ENCODE measurements at regions not wholly inside any gene's neighbourhood (a gene's known extent, or its start where the extent isn't known, plus 50 kb on each side); places are given as distances from the start of the nearest gene placed in this dataset.

DNA sequence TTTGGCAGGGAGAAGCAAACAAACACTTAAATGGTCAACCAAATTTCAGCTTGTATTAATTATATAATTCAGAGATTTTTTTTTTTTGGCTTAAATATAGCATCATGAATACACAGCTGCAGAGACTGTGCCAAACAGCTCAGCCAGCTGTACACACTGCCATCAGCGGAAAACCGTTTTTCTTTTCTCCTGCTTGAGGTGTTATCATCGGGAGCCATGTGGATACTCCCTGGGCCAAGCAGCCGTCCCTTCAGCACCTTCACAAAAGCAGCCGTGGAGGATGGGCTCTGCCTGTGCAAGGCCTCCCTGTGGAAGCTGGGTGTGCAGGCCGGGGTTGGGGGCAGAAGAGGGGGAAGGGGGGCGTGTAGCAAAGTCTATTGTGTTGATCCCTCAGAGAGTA, 85.0 kb downstream of the NUF2 start:
- ATAC-seq (no peak), DNase-seq (no peak)
- CTCF ChIA-PET = no interaction called here
- Mint-ChIP-seq H3K27me3 (ENCODE audit: low read depth) (peaks cover 3% of the 10 kb centered on the region), H3K9me3 (ENCODE audit: insufficient read depth) (no peaks in the 10 kb centered on the region), H3K4me1 (ENCODE audit: low read depth) (peaks cover 4% of the 10 kb centered on the region), H3K4me3 (no peak overlapping the region), H3K27ac (no peak overlapping the region), H3K36me3 (ENCODE audit: low read depth) (no peaks in the 10 kb centered on the region)
- POLR2A ChIA-PET = no interaction called here

DNA sequence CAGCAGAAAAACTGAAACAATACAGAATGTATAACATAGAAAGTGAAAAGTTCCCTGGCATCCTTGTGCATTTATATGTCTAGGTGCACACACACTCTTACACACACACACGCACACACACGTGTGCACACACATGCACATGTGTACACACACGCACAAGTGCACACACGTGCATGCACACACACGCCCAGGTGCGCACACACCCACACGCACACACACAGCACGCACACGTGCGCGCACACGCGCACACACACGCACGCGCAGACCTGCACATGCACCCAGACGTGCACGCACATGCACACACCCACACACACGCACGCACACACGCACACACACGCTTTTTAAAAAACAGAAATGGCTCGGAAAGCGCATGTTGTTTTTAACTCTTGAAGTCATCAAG, 86.5 kb downstream of the NUF2 start:
- ChIA-PET CTCF (no interaction called here), POLR2A (no interaction called here)
- no peak overlapping the region for H3K4me3 Mint-ChIP-seq
- H3K4me1 Mint-ChIP-seq (ENCODE audit: low read depth) = peaks cover 4% of the 10 kb centered on the region
- DNase-seq (no peak), ATAC-seq (no peak)
- no peaks in the 10 kb centered on the region for H3K9me3 Mint-ChIP-seq (ENCODE audit: insufficient read depth)
- H3K27me3 Mint-ChIP-seq (ENCODE audit: low read depth) = peaks cover 3% of the 10 kb centered on the region
- no peaks in the 10 kb centered on the region for H3K36me3 Mint-ChIP-seq (ENCODE audit: low read depth)
- no peak overlapping the region for H3K27ac Mint-ChIP-seq

DNA sequence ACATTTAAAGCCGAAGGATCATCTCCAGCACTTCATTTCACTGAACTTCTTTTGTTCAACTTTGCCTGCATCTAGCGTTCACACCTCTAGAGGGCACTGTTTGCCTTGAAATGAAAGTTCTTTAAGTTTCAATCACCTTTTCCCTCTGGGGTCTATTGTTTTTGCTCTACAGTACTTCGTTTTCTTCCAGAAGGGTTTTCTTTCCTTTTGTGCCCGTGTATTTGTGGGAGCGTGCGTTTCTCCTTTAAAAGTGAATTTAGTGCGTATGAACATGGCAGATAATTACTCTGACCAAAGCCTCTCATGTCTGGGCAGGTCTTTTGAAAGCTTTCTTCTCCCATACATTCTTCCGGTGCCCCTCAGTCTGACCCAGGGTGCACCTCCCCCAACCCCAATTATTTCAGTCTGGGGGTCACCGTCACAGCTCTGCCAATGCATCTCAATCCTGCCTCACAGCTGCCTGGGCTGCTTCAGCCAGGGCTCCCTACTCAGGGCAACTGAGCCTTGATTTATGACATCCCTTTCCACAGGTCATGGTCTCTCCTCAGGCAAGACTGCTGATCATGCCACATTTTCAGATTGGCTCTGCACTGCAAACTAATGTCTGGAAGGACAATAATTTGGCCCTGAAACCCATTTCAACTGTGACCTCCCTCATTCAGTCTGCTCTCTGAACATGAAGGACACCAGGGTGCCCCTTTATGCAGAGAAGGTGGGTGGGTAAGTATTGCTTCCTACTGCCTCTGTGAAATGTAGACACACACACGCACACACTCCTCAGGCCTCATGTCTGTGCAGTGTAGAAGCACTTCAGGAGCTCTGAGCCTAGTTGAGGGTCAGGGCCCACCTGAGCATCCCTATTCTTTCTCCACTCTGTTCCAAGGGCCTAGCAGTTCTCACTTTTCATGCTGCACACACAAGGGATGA, 88.6 kb downstream of the NUF2 start:
- ATAC-seq = no peak
- ChIA-PET CTCF (interaction anchor here (0.9 to 1.4 kb wide), 3 partner anchors 12 to 1378 kb away, joined by 3 to 4 read pairs (median 3); no protein-coding TSS in a partner anchor), POLR2A (no interaction called here)
- no peak overlapping the region for H3K4me3 Mint-ChIP-seq
- H3K27ac Mint-ChIP-seq = no peak overlapping the region
- no peaks in the 10 kb centered on the region for H3K9me3 Mint-ChIP-seq (ENCODE audit: insufficient read depth)
- peaks cover 4% of the 10 kb centered on the region for H3K4me1 Mint-ChIP-seq (ENCODE audit: low read depth)
- no peaks in the 10 kb centered on the region for H3K36me3 Mint-ChIP-seq (ENCODE audit: low read depth)
- DNase-seq = peak; percentile 57
- H3K27me3 Mint-ChIP-seq (ENCODE audit: low read depth) = peaks cover 3% of the 10 kb centered on the region

DNA sequence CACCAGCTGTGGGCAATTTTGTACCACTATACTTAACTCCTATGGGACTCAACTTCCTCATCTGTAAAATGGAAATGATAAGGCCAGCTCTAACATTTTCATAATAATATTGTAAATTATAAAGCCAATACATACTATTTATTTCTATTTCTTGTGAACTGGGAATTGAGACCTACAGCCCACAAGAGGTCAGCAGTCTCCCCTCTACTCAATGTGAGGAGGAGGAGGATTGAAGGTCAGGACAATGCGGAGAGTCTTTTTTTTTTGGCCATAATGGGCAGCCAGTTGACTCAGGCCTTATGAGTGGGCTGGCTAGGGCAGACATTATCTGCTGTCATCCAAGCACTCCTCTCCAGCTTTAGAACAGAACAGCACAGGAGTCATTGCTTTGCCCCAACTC, 90.5 kb downstream of the NUF2 start:
- Mint-ChIP-seq H3K9me3 (ENCODE audit: insufficient read depth) (no peaks in the 10 kb centered on the region), H3K36me3 (ENCODE audit: low read depth) (no peaks in the 10 kb centered on the region), H3K4me3 (no peak overlapping the region), H3K4me1 (ENCODE audit: low read depth) (peaks cover 4% of the 10 kb centered on the region), H3K27me3 (ENCODE audit: low read depth) (peaks cover 3% of the 10 kb centered on the region), H3K27ac (no peak overlapping the region)
- ATAC-seq (no peak), DNase-seq (no peak)
- ChIA-PET CTCF (no interaction called here), POLR2A (no interaction called here)

DNA sequence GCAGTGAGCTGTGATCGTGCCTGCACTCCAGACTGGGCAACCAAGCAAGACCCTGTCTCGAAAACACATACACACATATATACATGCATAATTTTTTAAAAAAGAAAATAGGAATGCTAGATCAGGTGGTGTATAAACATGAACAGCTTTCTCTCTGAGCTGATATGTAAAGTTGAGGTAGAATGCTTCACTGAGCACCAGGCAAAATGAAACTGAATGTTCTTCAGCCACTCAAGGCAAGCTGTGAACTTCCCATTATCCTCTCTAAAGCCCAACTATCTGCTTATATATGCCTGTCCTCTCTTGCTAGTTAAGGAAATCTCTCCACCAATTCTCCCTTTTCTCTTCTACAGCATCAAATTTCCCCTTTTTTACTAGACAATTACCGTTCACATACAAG, 93.0 kb downstream of the NUF2 start:
- no peak for ATAC-seq
- H3K27ac Mint-ChIP-seq = no peak overlapping the region
- H3K9me3 Mint-ChIP-seq (ENCODE audit: insufficient read depth) = no peaks in the 10 kb centered on the region
- H3K27me3 Mint-ChIP-seq (ENCODE audit: low read depth) = peaks cover 4% of the 10 kb centered on the region
- ChIA-PET POLR2A (no interaction called here), CTCF (no interaction called here)
- no peak for DNase-seq
- no peaks in the 10 kb centered on the region for H3K36me3 Mint-ChIP-seq (ENCODE audit: low read depth)
- peaks cover 4% of the 10 kb centered on the region for H3K4me1 Mint-ChIP-seq (ENCODE audit: low read depth)
- H3K4me3 Mint-ChIP-seq = no peak overlapping the region

DNA sequence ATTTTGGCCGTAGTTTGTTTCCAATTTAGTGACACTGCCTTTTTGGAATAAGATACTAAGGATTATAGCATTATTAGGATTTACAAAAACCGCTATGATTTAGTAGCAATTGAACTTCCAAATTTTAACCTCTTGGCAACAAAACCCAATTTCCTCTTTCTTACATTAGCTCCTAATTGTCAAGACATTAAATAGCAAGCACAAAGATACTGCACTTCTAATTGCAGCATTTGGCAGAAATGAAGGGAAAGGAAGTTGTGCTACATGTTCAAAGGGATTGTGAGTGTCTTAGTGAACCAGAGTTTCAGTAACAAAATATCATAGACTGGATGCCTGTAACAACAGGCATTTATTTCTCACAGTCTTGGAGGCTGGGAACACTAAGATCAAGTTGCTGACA, 99.9 kb downstream of the NUF2 start:
- DNase-seq (no peak), ATAC-seq (no peak)
- ChIA-PET CTCF (no interaction called here), POLR2A (no interaction called here)
- H3K4me1 Mint-ChIP-seq (ENCODE audit: low read depth) = no peaks in the 10 kb centered on the region
- H3K9me3 Mint-ChIP-seq (ENCODE audit: insufficient read depth) = no peaks in the 10 kb centered on the region
- peaks cover 1% of the 10 kb centered on the region for H3K27me3 Mint-ChIP-seq (ENCODE audit: low read depth)
- H3K27ac Mint-ChIP-seq = no peak overlapping the region
- H3K4me3 Mint-ChIP-seq = no peak overlapping the region
- H3K36me3 Mint-ChIP-seq (ENCODE audit: low read depth) = no peaks in the 10 kb centered on the region

DNA sequence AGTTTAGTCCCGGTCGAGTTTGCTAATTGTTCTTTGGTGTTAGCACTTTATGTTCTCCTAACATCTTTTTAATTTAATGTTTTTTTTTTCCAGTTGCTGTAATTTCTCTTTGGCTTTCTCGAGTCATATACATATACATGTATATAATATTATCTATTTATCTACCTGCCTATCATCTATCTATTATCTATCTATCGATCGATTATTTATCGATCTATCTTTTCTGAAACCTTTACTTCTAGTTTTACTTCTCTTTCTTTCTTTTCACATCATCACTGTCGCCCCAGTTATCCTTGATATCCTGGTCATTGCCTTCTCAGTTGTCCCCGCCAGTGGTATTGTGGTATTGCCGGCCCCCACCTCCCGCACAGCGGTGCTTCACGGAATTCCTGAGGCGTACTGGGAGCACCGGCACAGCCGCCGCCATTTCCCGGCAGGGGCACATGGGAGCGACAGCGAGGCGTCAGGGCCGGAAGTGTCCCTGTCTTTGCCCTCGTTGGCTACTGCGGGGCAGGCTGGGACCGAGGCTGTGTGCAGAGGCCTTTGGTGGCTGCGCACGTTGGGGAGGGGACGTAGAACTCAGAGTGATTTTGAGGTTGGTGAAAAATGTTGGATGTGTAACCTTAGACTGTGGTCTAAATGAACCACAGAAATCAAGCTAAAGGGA, 101.1 kb downstream of the NUF2 start:
- no peak for DNase-seq
- no peaks in the 10 kb centered on the region for H3K4me1 Mint-ChIP-seq (ENCODE audit: low read depth)
- H3K27me3 Mint-ChIP-seq (ENCODE audit: low read depth) = peaks cover 1% of the 10 kb centered on the region
- no peak overlapping the region for H3K27ac Mint-ChIP-seq
- no peaks in the 10 kb centered on the region for H3K9me3 Mint-ChIP-seq (ENCODE audit: insufficient read depth)
- ChIA-PET CTCF (no interaction called here), POLR2A (no interaction called here)
- H3K4me3 Mint-ChIP-seq = no peak overlapping the region
- ATAC-seq = no peak
- H3K36me3 Mint-ChIP-seq (ENCODE audit: low read depth) = no peaks in the 10 kb centered on the region

DNA sequence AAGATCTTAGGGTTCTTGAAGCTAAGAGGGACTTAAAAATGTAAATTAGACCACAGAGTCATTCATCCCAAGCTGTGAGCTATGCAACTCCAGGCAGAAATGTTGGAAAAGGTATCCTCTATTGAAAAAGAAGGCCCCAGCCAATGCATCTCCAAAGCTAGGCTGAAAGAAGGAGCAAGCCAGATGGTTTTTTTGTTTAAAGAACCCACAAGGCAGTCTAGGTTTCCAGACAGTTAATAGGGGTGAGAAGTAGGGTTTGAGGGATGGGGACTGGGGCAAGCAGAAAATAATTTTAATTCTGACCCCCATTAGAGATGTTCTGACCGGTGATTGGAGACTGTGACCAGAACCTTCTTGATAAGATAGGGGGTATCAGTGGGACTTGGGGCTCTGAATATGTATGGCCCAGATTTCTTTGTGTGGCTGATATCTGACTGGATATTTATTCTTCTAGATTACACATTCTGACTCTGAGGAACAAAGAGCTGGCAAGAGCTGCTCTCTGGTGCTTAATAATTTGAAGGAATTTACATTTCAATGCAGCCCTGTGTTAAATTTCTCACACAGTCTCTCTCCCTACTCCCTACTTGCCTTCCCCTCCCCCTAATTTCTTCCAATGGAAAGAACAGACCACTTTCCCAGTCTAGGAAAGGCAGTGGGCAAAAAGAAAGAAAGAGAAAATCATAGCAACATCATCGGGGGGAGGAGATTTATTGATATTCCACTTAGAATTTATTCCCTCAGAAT, 104.9 kb downstream of the NUF2 start:
- ChIA-PET CTCF (interaction anchor here (1.5 kb wide), 1 partner anchor 16 kb away, joined by 3 read pairs; no protein-coding TSS in a partner anchor), POLR2A (no interaction called here)
- no peaks in the 10 kb centered on the region for H3K9me3 Mint-ChIP-seq (ENCODE audit: insufficient read depth)
- H3K4me3 Mint-ChIP-seq = no peak overlapping the region
- DNase-seq = no peak
- H3K4me1 Mint-ChIP-seq (ENCODE audit: low read depth) = no peaks in the 10 kb centered on the region
- no peaks in the 10 kb centered on the region for H3K36me3 Mint-ChIP-seq (ENCODE audit: low read depth)
- ATAC-seq = no peak
- H3K27ac Mint-ChIP-seq = no peak overlapping the region
- no peaks in the 10 kb centered on the region for H3K27me3 Mint-ChIP-seq (ENCODE audit: low read depth)

DNA sequence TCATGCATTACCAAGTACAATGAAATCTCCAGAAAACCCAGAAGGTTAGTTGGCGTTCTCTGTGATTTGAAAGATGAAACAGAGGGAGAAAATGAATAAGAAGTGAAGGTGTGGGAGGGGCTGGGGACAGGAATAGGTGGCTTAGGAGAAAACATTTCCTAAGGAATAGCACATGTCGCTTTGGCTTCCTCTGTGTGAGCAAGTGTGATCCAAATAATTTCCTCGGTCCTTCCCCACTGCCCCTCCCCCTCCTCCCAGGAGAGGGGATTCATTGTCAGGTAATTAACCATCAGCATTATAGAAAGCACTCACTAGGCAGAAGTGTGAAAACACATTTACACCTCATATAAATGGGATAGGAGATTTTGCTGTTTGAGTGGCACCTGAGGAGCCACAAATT, 105.5 kb downstream of the NUF2 start:
- no peaks in the 10 kb centered on the region for H3K9me3 Mint-ChIP-seq (ENCODE audit: insufficient read depth)

DNA sequence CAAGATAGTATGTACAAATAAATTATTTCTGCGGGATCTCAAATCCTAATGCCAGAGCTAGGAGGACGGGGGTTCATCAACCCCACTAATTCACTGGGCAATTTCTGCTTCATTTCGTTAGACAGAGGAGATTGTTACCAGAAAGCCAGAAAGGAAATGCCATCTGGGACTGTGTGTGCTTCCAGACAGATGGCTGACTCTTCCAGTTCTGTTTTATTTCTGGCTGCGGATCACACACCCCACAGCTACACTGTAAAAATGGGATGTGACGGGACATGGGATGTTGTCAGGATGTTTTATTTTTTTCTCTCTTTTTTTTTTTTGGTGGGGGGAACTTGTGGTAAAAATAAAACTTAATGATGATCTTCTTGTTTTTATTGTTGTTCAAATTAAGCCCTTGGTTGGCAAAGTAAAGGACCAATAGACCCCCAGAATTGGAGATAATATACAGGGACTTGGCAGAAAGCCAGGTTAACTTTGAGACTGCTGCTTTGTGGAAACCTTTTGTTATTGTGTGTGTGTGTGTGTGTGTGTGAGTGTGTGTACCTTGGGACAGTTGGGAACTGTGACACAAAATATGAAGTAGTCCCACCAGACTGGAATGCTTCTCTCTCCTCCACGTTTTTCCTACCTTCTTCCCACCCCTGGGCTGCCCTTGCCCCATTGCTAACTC, 114.5 kb downstream of the NUF2 start:
- no peak for ATAC-seq
- ChIA-PET CTCF (no interaction called here), POLR2A (no interaction called here)
- H3K36me3 Mint-ChIP-seq (ENCODE audit: low read depth) = no peaks in the 10 kb centered on the region
- H3K9me3 Mint-ChIP-seq (ENCODE audit: insufficient read depth) = no peaks in the 10 kb centered on the region
- DNase-seq = no peak
- peaks cover 4% of the 10 kb centered on the region for H3K27me3 Mint-ChIP-seq (ENCODE audit: low read depth)
- H3K4me1 Mint-ChIP-seq (ENCODE audit: low read depth) = no peaks in the 10 kb centered on the region
- H3K27ac Mint-ChIP-seq = no peak overlapping the region
- no peak overlapping the region for H3K4me3 Mint-ChIP-seq

More for the DNA sequence above, 105.5 kb downstream of the NUF2 start:
- H3K4me1 Mint-ChIP-seq (ENCODE audit: low read depth) = no peaks in the 10 kb centered on the region
- ChIA-PET CTCF (interaction anchor here (1.5 kb wide), 1 partner anchor 17 kb away, joined by 3 read pairs; no protein-coding TSS in a partner anchor), POLR2A (no interaction called here)
- DNase-seq = no peak
- no peak overlapping the region for H3K27ac Mint-ChIP-seq
- H3K27me3 Mint-ChIP-seq (ENCODE audit: low read depth) = no peaks in the 10 kb centered on the region
- H3K4me3 Mint-ChIP-seq = no peak overlapping the region
- no peaks in the 10 kb centered on the region for H3K36me3 Mint-ChIP-seq (ENCODE audit: low read depth)
- no peak for ATAC-seq

DNA sequence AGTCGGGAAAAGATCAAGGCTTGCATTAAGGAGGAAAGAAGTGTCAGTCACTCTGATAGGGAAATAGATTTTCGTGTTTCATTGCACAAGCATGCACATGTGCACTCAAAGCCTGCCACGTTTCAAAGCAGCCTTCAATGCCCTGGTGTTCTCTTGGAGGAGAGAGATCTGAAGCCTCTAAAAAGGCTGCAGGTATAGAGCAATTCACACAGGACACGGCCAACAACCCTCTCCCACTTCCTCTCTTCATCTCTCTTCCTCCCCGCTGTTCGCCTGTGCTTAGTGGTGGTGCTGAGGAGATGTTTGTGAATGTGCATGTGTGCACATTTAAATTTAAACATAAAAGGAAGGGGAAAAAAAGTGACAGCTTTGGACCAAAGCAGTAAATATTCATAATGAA, 117.7 kb downstream of the NUF2 start:
- Mint-ChIP-seq H3K9me3 (ENCODE audit: insufficient read depth) (no peaks in the 10 kb centered on the region), H3K4me1 (ENCODE audit: low read depth) (no peaks in the 10 kb centered on the region), H3K36me3 (ENCODE audit: low read depth) (no peaks in the 10 kb centered on the region), H3K4me3 (no peak overlapping the region), H3K27ac (no peak overlapping the region), H3K27me3 (ENCODE audit: low read depth) (peaks cover 4% of the 10 kb centered on the region)
- ATAC-seq = no peak
- POLR2A ChIA-PET = no interaction called here
- CTCF ChIA-PET = no interaction called here
- DNase-seq = no peak

DNA sequence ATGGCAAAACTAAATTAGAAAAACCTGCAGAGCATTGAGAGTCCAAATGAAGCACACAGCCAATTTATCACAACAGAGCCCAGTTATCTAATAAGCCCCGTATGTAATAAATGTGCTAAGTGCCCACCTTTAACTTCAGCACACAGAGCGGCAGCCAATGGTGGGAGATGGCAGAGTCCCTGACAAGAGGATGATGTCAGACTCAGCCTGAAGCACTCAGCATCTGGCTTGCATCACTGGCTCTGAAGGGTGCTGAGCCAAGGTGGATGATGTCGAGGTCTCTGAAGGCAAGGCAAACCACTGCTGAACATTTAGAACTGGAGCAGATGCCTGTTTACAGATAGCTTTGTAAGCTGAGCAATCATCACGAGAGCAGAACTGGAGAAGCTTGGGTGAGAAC, 118.3 kb downstream of the NUF2 start:
- no peak overlapping the region for H3K4me3 Mint-ChIP-seq
- H3K27ac Mint-ChIP-seq = no peak overlapping the region
- no peak for ATAC-seq
- no peak for DNase-seq
- POLR2A ChIA-PET = no interaction called here
- H3K36me3 Mint-ChIP-seq (ENCODE audit: low read depth) = no peaks in the 10 kb centered on the region
- CTCF ChIA-PET = no interaction called here
- peaks cover 4% of the 10 kb centered on the region for H3K27me3 Mint-ChIP-seq (ENCODE audit: low read depth)
- H3K9me3 Mint-ChIP-seq (ENCODE audit: insufficient read depth) = no peaks in the 10 kb centered on the region
- H3K4me1 Mint-ChIP-seq (ENCODE audit: low read depth) = no peaks in the 10 kb centered on the region

Measured in activated CD8-positive, alpha-beta T cell treated with anti-CD3 and anti-CD28 coated beads, Interleukin-2, amount 10 ng/mL, durations not matched to agents 7 days and 5 days (primary cell).